D721Med (cell line): ENCODE measurements at regions not wholly inside any gene's neighbourhood (a gene's known extent, or its start where the extent isn't known, plus 50 kb on each side); places are given as distances from the start of the nearest gene placed in this dataset.

Experiments used
- DNase-seq: peaks from one replicate; pipeline ENCODE4 v3.0.0; 2011; ENCODE audit warnings: low spot score; ENCODE audit not compliant: insufficient read length
- FAIRE-seq: peaks from 2 replicates; lab custom pipeline; 2011; peaks lifted over from hg19 to GRCh38; lab: Jason Lieb, UNC
- CTCF ChIP-seq: IDR thresholded peaks from 2 replicates; pipeline ENCODE4 v1.5.1; 2012; ENCODE audit warnings: mild to moderate bottlenecking, control low read depth; ENCODE audit not compliant: insufficient read depth; ENCODE audit errors: missing control alignments

DNA sequence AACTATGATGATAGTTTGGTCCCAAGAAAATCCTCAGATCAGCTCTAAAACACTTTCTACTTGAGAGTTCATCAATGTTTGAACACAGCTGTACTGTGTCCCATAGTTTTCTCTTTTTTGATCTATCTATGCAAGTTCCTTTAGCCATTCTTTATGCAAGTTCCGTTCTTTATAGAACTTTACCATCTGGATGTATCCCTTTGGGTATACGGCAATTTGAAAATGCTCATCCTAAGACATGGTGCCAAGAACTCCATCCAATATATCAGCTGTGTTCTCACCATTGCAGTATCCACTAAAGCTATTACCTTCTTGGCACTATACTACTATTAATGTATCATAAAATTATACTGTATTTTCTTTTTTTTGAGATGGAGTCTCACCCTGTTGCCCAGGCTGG lies 276.9 kb downstream of the NOVA1 start:
- no peak for FAIRE-seq
- no peak for TF ChIP-seq CTCF
- DNase-seq: no peak

DNA sequence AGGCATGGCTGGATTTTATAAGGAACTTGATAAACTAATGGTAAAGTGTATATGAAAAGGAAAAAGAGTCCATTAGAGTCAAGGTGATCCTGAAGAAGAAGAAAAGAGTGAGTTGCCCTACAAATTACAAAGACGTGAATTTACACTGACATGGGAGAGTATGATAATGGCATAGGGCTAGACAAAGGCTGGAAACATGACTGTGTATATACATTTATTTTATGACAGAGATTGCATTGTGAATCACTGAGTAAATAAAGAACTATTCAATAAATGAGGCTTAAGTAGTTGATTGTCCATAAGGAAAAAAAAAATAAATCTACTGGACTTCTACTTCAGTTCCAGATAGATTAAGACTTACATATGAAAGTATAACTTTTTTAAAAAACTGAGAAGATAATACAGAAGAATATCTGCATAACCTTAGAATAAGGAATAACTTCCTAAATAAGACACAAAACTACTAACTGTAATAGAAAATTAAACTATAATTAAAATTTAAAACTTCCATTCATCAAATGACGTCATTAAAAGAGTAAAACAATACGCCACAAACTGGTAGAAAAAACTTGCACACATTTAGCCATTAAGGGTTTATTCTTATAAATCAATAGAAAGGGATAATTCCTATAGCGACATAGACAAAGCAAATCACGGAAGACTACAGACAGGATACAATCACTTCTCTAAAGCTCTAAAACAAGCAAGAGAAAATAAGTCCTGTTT lies 278.5 kb downstream of the NOVA1 start:
- FAIRE-seq: no peak
- TF ChIP-seq CTCF: no peak
- no peak for DNase-seq

DNA sequence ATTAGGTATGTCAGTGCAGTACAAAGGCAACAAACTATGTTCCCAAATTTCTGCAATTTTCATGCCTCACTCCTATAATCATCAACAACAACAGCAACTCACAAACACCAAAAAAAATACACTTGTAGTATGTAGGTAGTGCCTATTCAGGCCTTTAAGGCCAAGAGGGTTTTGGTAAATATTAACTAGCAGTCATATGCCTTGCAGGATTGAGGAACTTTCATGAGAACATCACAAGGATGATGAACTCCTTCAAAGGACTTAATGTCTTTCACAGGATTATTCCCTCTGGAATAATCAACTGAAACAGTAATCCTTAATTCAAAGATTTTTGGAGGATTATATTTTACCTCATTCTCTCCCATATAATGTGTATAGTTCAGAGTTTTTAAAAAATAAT lies 293.8 kb downstream of the NOVA1 start:
- no peak for TF ChIP-seq CTCF
- no peak for DNase-seq
- no peak for FAIRE-seq

DNA sequence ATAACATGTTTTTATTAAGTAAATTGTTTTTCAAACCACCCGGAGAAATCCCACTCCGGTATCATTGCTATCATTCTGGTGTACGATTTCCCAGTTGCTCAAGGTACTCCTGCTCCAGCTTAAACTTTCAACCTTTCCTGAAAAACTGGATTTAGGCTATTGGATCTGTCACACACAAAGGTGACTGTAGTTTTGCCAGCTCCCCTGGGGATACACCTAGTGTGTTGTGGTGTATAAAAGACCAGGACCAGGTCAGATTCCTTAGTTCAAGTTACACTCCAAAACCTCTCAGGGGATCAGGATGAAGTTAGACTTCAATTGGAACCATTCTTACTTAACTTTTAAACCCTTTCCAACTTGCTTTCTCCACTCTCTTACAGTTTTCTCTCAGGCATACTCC lies 303.9 kb downstream of the NOVA1 start:
- DNase-seq (no peak), FAIRE-seq (no peak)
- TF ChIP-seq CTCF: no peak

DNA sequence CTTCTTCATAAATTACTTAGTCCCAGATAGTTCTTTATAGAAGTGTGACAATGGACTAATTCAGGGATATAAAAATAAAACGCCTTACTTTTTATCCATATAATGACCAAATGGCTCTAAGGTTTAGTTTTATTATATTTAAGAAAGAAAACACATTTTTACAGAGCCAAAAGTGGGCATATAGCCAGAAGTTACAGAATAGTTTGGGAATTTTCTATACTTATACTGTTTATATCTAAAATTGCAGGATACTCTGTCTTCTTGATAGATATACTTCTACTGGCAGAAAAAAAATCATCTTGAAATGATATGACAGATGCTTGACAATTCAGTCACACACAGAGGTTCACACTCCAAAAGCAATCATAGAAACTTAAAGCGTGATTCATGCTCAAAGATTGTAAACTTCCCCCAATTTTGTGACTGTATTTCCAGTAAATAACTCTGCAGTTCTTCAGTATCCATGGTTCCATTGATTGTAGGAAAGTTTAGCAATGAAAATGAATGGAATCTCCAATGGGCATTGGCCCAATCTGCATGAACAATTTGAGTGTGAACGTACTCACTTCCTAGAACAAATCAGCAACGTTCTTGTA lies 307.8 kb downstream of the NOVA1 start:
- FAIRE-seq (no peak), DNase-seq (no peak)

GRCh38 chr14:26286913-26287205 lies 311.0 kb downstream of the NOVA1 start:
- DNase-seq: no peak
- TF ChIP-seq CTCF: no peak
- no peak for FAIRE-seq

More for the DNA sequence above, 307.8 kb downstream of the NOVA1 start:
- no peak for TF ChIP-seq CTCF
